ENCODE measurements at regions not wholly inside any gene's neighbourhood (a gene's known extent, or its start where the extent isn't known, plus 50 kb on each side); places are given as distances from the start of the nearest gene placed in this dataset.

DNA sequence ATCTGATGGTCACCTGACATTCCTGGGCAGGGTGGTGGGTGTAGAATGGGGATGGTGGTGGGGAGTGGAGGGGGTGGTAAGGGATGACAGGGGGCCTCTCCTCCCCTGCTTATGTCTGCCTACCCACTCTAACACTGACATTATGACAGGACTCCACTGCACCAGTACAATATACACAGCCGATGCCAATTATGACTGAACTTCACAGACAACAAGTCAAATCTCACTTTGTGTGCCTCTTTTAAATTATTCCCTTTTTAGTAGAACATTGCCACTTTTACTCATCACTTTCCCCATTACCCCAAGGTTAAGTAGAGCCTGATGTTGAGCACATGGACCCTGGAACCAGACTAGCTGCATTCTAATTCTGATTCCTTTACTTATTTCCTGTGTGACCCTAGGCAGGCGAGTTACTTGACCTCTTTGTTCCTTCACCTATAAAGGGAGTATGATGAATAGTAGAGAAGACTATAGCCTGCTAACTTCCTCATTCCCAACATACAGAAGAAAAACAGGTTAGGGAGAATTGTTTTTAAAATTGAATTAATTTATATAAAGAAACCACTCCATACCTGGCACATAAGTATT lies 464.7 kb downstream of the DMRT2 start:
- Histone ChIP-seq H3K27me3 (ENCODE audit: insufficient read depth, low read length) (no peaks in the 10 kb centered on the region), H3K9me3 (ENCODE audit: control insufficient read depth in 1 of 2, insufficient read depth in 1 of 2, low read depth in 1 of 2, low read length in 2 of 2) (peaks cover 6 to 7% of the 10 kb centered on the region in 2 experiments; a peak in 2 of 4 replicates), H3K36me3 (ENCODE audit: control insufficient read depth in 1 of 2, insufficient read depth in 2 of 2, low read length in 2 of 2) (no peaks in the 10 kb centered on the region), H3K9ac (ENCODE audit: low read length) (no peak overlapping the region), H3K27ac (ENCODE audit: low read depth, low read length) (no peak overlapping the region), H4K20me1 (ENCODE audit: insufficient read depth) (no peaks in the 10 kb centered on the region), H3K79me2 (ENCODE audit: insufficient read depth, low read length) (no peaks in the 10 kb centered on the region), H2AFZ (ENCODE audit: low read depth, low read length, poor library complexity, severe bottlenecking) (no peak overlapping the region), H3K9me2 (ENCODE audit: insufficient read depth) (no peaks in the 10 kb centered on the region), H3K4me1 (ENCODE audit: control insufficient read depth in 1 of 2, insufficient read depth in 2 of 2, low read length in 2 of 2) (no peaks in the 10 kb centered on the region), H3K4me2 (ENCODE audit: low read length) (no peak overlapping the region), H3K4me3 (replicated peaks in 1 of 2; ENCODE audit: low read depth in 1 of 2, low read length in 2 of 2) (no peak overlapping the region)
- ChIA-PET POLR2A (no interaction called here), CTCF (no interaction called here), RAD21 (ENCODE audit: low non-redundant PET in 1 of 2, low total read pairs in 2 of 2, uncharacterized antibody in 2 of 2, unreplicated experiment in 2 of 2) (no interaction called here)
- no peak for DNase-seq (ENCODE audit: low read depth, low spot score)
- no peak for ATAC-seq
- TF ChIP-seq, protein P1, sequence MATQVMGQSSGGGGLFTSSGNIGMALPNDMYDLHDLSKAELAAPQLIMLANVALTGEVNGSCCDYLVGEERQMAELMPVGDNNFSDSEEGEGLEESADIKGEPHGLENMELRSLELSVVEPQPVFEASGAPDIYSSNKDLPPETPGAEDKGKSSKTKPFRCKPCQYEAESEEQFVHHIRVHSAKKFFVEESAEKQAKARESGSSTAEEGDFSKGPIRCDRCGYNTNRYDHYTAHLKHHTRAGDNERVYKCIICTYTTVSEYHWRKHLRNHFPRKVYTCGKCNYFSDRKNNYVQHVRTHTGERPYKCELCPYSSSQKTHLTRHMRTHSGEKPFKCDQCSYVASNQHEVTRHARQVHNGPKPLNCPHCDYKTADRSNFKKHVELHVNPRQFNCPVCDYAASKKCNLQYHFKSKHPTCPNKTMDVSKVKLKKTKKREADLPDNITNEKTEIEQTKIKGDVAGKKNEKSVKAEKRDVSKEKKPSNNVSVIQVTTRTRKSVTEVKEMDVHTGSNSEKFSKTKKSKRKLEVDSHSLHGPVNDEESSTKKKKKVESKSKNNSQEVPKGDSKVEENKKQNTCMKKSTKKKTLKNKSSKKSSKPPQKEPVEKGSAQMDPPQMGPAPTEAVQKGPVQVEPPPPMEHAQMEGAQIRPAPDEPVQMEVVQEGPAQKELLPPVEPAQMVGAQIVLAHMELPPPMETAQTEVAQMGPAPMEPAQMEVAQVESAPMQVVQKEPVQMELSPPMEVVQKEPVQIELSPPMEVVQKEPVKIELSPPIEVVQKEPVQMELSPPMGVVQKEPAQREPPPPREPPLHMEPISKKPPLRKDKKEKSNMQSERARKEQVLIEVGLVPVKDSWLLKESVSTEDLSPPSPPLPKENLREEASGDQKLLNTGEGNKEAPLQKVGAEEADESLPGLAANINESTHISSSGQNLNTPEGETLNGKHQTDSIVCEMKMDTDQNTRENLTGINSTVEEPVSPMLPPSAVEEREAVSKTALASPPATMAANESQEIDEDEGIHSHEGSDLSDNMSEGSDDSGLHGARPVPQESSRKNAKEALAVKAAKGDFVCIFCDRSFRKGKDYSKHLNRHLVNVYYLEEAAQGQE (IDR thresholded peaks at IDR 0.05; ENCODE audit: low read depth), result no peak
- TF ChIP-seq FOSL1 (IDR thresholded peaks at IDR 0.05; ENCODE audit: low read depth) (no peak), POLR2A (IDR thresholded peaks at IDR 0.05; ENCODE audit: borderline replicate concordance, extremely low read depth, insufficient read depth, insufficient read length) (no peak)
- TF ChIP-seq, protein P2, sequence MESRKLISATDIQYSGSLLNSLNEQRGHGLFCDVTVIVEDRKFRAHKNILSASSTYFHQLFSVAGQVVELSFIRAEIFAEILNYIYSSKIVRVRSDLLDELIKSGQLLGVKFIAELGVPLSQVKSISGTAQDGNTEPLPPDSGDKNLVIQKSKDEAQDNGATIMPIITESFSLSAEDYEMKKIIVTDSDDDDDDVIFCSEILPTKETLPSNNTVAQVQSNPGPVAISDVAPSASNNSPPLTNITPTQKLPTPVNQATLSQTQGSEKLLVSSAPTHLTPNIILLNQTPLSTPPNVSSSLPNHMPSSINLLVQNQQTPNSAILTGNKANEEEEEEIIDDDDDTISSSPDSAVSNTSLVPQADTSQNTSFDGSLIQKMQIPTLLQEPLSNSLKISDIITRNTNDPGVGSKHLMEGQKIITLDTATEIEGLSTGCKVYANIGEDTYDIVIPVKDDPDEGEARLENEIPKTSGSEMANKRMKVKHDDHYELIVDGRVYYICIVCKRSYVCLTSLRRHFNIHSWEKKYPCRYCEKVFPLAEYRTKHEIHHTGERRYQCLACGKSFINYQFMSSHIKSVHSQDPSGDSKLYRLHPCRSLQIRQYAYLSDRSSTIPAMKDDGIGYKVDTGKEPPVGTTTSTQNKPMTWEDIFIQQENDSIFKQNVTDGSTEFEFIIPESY (IDR thresholded peaks at IDR 0.05; ENCODE audit: extremely low read depth, insufficient replicate concordance, low read length), result no peak
- TF ChIP-seq, protein P3, sequence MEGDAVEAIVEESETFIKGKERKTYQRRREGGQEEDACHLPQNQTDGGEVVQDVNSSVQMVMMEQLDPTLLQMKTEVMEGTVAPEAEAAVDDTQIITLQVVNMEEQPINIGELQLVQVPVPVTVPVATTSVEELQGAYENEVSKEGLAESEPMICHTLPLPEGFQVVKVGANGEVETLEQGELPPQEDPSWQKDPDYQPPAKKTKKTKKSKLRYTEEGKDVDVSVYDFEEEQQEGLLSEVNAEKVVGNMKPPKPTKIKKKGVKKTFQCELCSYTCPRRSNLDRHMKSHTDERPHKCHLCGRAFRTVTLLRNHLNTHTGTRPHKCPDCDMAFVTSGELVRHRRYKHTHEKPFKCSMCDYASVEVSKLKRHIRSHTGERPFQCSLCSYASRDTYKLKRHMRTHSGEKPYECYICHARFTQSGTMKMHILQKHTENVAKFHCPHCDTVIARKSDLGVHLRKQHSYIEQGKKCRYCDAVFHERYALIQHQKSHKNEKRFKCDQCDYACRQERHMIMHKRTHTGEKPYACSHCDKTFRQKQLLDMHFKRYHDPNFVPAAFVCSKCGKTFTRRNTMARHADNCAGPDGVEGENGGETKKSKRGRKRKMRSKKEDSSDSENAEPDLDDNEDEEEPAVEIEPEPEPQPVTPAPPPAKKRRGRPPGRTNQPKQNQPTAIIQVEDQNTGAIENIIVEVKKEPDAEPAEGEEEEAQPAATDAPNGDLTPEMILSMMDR (IDR thresholded peaks at IDR 0.05 in 2 of 3, conservative IDR thresholded peaks at IDR 0.05 in 1 of 3; ENCODE audit: borderline replicate concordance in 1 of 3, insufficient read depth in 1 of 3, low read depth in 2 of 3, low read length in 2 of 3), result no peak
- intact Hi-C loops (cut with micrococcal nuclease), result no loop called here
- BruUV-seq (replicated peaks), result no TSS peak

Measured in HCT116 (cell line).